Adrenal gland (tissue), 5 donors: ENCODE measurements at regions not wholly inside any gene's neighbourhood (a gene's known extent, or its start where the extent isn't known, plus 50 kb on each side); places are given as distances from the start of the nearest gene placed in this dataset.

Source experiments
- POLR2A ChIP-seq, 2 donors: fragments of 450-650 bp; IDR thresholded peaks; one replicate each; pipeline ENCODE4 v1.6.1; 2017; ENCODE audit warnings: antibody characterized with exemption in 2 of 2, mild to moderate bottlenecking in 2 of 2, moderate library complexity in 1 of 2
- TF ChIP-seq, protein P1 (sequence below), 6 experiments: fragments of 450-650 bp in 4 of 6; fragments of 200-600 bp in 2 of 6; sonication (generic) in 1 of 6; IDR thresholded peaks; 1 replicate in 5 of 6; 2 replicates in 1 of 6; pipeline versions ENCODE4 v1.5.1 to v1.8.0; 2016 to 2021; ENCODE audit warnings: antibody characterized with exemption in 6 of 6, mild to moderate bottlenecking in 2 of 6, moderate library complexity in 1 of 6
- donor health status: DM: no; HTN: no; CAD: no.

DNA sequence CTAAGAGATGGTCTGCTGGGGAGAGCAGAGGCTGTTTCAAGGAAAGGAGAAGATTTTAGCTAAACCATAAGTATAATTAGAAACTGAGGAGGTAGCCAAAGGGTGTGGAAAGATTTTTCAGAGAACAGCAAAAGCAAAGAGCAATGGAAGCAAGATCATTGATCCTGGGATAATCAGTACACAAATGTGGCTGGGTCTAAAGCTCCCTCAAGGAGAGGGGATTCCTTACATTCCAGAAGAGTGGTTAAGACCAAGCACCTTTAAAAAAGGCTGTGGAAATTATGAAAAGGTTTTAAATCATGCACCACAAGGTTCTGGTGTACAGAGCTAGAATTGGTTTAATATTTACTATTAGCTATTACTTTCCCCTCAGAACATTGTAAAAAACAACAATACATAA, 246.0 kb upstream of the UBE2E3 start:
- TF ChIP-seq, protein P1, sequence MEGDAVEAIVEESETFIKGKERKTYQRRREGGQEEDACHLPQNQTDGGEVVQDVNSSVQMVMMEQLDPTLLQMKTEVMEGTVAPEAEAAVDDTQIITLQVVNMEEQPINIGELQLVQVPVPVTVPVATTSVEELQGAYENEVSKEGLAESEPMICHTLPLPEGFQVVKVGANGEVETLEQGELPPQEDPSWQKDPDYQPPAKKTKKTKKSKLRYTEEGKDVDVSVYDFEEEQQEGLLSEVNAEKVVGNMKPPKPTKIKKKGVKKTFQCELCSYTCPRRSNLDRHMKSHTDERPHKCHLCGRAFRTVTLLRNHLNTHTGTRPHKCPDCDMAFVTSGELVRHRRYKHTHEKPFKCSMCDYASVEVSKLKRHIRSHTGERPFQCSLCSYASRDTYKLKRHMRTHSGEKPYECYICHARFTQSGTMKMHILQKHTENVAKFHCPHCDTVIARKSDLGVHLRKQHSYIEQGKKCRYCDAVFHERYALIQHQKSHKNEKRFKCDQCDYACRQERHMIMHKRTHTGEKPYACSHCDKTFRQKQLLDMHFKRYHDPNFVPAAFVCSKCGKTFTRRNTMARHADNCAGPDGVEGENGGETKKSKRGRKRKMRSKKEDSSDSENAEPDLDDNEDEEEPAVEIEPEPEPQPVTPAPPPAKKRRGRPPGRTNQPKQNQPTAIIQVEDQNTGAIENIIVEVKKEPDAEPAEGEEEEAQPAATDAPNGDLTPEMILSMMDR (IDR thresholded peaks at IDR 0.05): no peak
- TF ChIP-seq POLR2A (IDR thresholded peaks at IDR 0.05): no peak
